H1 (cell line): ENCODE measurements at regions not wholly inside any gene's neighbourhood (a gene's known extent, or its start where the extent isn't known, plus 50 kb on each side); places are given as distances from the start of the nearest gene placed in this dataset.

Source experiments
- BACH1 ChIP-seq: IDR thresholded peaks from 2 replicates; pipeline ENCODE4 v1.6.1; 2012; ENCODE audit warnings: low read length, improper control_type of control experiment
- RFX5 ChIP-seq: IDR thresholded peaks from 2 replicates; pipeline ENCODE4 v1.6.1; 2011; ENCODE audit warnings: low read depth, low read length, improper control_type of control experiment, borderline replicate concordance

DNA sequence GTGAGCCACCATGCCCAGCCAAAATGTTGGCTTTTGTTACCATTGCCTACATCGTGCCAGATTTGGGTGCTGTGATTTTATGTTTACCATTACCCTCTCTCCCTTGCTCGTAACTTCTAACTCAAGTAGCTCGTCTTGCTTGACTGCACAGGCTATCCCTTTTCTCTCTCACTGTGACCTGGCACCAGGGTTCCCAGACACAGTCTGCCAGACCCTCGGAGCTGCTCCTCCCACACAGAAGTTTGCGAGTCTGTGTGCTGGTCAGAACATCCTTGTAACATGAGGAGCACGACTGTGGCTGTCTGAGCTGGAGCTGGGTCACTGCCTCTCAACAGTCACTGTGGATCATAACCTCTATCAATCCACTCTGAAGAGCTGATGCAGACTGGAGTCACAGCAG is 152.5 kb upstream of the ACKR3 start (continued):
- no peak for TF ChIP-seq BACH1
- no peak for TF ChIP-seq RFX5
- TF ChIP-seq, all 59 proteins: peak for 0
